GM12892 (cell line): ENCODE measurements at regions not wholly inside any gene's neighbourhood (a gene's known extent, or its start where the extent isn't known, plus 50 kb on each side); places are given as distances from the start of the nearest gene placed in this dataset.

ENCODE experiments used
- POLR2A ChIP-seq: IDR thresholded peaks from 2 replicates; pipeline ENCODE4 v1.6.1; 2011; ENCODE audit warnings: low read depth, low read length, control low read depth
- POLR2AphosphoS5 ChIP-seq: IDR thresholded peaks from 2 replicates; pipeline ENCODE4 v1.6.1; 2011; ENCODE audit warnings: low read depth, low read length, control low read depth
- TAF1 ChIP-seq: IDR thresholded peaks from 2 replicates; pipeline ENCODE4 v1.6.1; 2011; ENCODE audit warnings: low read depth, mild to moderate bottlenecking, control low read depth, low read length, borderline replicate concordance

GRCh38 chr2:121118951-121119350 lies 166.1 kb downstream of the TFCP2L1 start:
- TF ChIP-seq POLR2AphosphoS5 = no peak
- TF ChIP-seq POLR2A = no peak
- no peak for TF ChIP-seq TAF1
